NCI-H460 (cell line): ENCODE measurements at regions not wholly inside any gene's neighbourhood (a gene's known extent, or its start where the extent isn't known, plus 50 kb on each side); places are given as distances from the start of the nearest gene placed in this dataset.

ENCODE experiments used
- DNase-seq: peaks from one replicate; pipeline ENCODE4 v3.0.0-alpha.2; 2016; ENCODE audit warnings: low read depth; ENCODE audit errors: extremely low read depth

GRCh38 chr5:89996890-89997289 lies 412.7 kb downstream of the CETN3 start:
- DNase-seq = no peak

- no peak for DNase-seq
These were observed 413.2 kb downstream of the CETN3 start for GRCh38 chr5:89996335-89996734.

GRCh38 chr5:89994266-89994665 lies 415.3 kb downstream of the CETN3 start:
- no peak for DNase-seq

GRCh38 chr5:89992201-89992600 lies 417.4 kb downstream of the CETN3 start:
- no peak for DNase-seq

- no peak for DNase-seq
These were observed 418.0 kb downstream of the CETN3 start for GRCh38 chr5:89991592-89991991.

- no peak for DNase-seq
These were observed 419.8 kb downstream of the CETN3 start for GRCh38 chr5:89989776-89990175.

- no peak for DNase-seq
These were observed 420.4 kb downstream of the CETN3 start for GRCh38 chr5:89988998-89989655.

- no peak for DNase-seq
These were observed 421.3 kb downstream of the CETN3 start for GRCh38 chr5:89988129-89988810.

- no peak for DNase-seq
These were observed 426.3 kb downstream of the CETN3 start for GRCh38 chr5:89983216-89983615.

- DNase-seq = no peak
These were observed 427.4 kb downstream of the CETN3 start for GRCh38 chr5:89981878-89982773.

- no peak for DNase-seq
These were observed 428.5 kb downstream of the CETN3 start for GRCh38 chr5:89981021-89981420.

- DNase-seq = no peak
These were observed 436.0 kb downstream of the CETN3 start for GRCh38 chr5:89973516-89973915.

- DNase-seq = no peak
These were observed 436.7 kb downstream of the CETN3 start for GRCh38 chr5:89972901-89973300.

GRCh38 chr5:89968958-89969381 lies 440.6 kb downstream of the CETN3 start:
- DNase-seq = no peak

- no peak for DNase-seq
These were observed 441.6 kb downstream of the CETN3 start for GRCh38 chr5:89967771-89968444.

GRCh38 chr5:89956838-89957237 lies 452.7 kb downstream of the CETN3 start:
- no peak for DNase-seq

- no peak for DNase-seq
These were observed 454.6 kb downstream of the CETN3 start for GRCh38 chr5:89954916-89955315.

- no peak for DNase-seq
These were observed 457.7 kb downstream of the CETN3 start for GRCh38 chr5:89951876-89952275.

- no peak for DNase-seq
These were observed 459.3 kb downstream of the CETN3 start for GRCh38 chr5:89950234-89950633.

GRCh38 chr5:89948977-89949376 lies 460.6 kb downstream of the CETN3 start:
- DNase-seq = no peak

- no peak for DNase-seq
These were observed 462.6 kb downstream of the CETN3 start for GRCh38 chr5:89946916-89947315.
